Mammary epithelial cell (primary cell): ENCODE measurements at regions not wholly inside any gene's neighbourhood (a gene's known extent, or its start where the extent isn't known, plus 50 kb on each side); places are given as distances from the start of the nearest gene placed in this dataset.

Experiments used
- EZH2 ChIP-seq: IDR thresholded peaks from 2 replicates; pipeline ENCODE4 v1.6.1; 2012; ENCODE audit warnings: low read length, inconsistent platforms, borderline replicate concordance
- TF ChIP-seq, protein P1 (sequence below), 2 donors: IDR thresholded peaks in 1 of 2; conservative IDR thresholded peaks in 1 of 2; 2 replicates each; pipeline ENCODE4 v1.5.1; 2011 to 2012; ENCODE audit warnings: inconsistent platforms in 2 of 2, low read length in 2 of 2, mild to moderate bottlenecking in 2 of 2, control low read depth in 1 of 2, low read depth in 1 of 2; ENCODE audit not compliant: insufficient read depth in 1 of 2; ENCODE audit errors: extremely low read depth in 1 of 2

- TF ChIP-seq EZH2: no peak
- TF ChIP-seq, protein P1, sequence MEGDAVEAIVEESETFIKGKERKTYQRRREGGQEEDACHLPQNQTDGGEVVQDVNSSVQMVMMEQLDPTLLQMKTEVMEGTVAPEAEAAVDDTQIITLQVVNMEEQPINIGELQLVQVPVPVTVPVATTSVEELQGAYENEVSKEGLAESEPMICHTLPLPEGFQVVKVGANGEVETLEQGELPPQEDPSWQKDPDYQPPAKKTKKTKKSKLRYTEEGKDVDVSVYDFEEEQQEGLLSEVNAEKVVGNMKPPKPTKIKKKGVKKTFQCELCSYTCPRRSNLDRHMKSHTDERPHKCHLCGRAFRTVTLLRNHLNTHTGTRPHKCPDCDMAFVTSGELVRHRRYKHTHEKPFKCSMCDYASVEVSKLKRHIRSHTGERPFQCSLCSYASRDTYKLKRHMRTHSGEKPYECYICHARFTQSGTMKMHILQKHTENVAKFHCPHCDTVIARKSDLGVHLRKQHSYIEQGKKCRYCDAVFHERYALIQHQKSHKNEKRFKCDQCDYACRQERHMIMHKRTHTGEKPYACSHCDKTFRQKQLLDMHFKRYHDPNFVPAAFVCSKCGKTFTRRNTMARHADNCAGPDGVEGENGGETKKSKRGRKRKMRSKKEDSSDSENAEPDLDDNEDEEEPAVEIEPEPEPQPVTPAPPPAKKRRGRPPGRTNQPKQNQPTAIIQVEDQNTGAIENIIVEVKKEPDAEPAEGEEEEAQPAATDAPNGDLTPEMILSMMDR (conservative IDR thresholded peaks at IDR 0.05 in 1 of 2, IDR thresholded peaks at IDR 0.05 in 1 of 2; ENCODE audit: extremely low read depth in 1 of 2, insufficient read depth in 1 of 2, low read depth in 1 of 2, low read length in 2 of 2): no peak
Measured at GRCh38 chr1:162929177-162929576, 68.2 kb upstream of the CCDC190 start.
